ENCODE measurements at regions not wholly inside any gene's neighbourhood (a gene's known extent, or its start where the extent isn't known, plus 50 kb on each side); places are given as distances from the start of the nearest gene placed in this dataset.
"Not testable (repeated sequence)": the region's sequence is repeated elsewhere in the genome, so short reads cannot be mapped to it uniquely, and the experiment has no call there.

DNA sequence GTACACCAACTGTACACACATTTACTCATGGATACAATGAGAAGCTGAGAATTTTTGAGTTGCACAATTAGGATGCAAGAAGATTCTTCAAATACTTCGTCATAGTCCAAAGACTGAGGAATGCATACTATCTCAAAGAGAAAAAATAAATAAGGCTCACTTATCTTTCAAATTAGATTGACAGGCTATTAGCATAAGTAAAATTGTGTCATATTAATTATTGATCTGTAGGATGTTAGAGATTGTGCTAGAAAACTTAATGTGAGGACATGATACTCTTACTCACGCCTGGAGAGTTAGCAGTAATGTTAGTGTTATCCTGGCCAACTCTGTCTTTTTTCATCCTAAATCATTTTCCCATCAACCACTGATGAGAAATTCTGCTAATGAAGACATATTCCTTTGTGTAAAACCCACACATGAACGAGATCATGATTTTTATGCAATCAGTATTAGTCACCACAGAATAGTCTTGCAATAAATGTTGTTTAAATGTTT is 659.0 kb downstream of the LTN1 start:
- DNase-seq = peak; percentile 72

DNA sequence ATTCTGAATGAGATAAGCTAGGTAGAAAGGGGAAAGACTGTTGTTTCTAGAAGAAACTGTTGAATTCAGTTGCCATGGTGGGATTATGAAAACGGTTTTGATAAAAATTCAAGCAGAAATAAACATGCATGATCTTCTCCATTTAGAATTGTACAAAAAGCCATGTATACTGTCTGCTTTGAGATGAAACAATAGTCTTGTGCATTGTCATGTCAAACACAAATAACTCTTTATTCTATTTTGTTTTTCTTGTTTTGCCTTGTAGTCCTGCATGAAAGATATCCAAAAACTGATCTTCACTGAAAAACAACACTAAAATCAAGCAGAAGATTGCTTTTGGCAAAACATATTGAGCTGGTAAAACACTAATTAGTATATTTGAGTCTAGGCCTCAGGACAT is 659.9 kb downstream of the LTN1 start:
- DNase-seq = no peak

GRCh38 chr21:28325618-28326017 is 667.1 kb downstream of the LTN1 start:
- no peak for DNase-seq

GRCh38 chr21:28324690-28325089 is 668.0 kb downstream of the LTN1 start:
- DNase-seq = no peak

- no peak for DNase-seq
These were observed 675.3 kb downstream of the LTN1 start for GRCh38 chr21:28317177-28317950.

- DNase-seq = no peak
These were observed 681.1 kb downstream of the LTN1 start for GRCh38 chr21:28311411-28312190.

GRCh38 chr21:28310711-28311110 is 682.0 kb downstream of the LTN1 start:
- no peak for DNase-seq

DNA sequence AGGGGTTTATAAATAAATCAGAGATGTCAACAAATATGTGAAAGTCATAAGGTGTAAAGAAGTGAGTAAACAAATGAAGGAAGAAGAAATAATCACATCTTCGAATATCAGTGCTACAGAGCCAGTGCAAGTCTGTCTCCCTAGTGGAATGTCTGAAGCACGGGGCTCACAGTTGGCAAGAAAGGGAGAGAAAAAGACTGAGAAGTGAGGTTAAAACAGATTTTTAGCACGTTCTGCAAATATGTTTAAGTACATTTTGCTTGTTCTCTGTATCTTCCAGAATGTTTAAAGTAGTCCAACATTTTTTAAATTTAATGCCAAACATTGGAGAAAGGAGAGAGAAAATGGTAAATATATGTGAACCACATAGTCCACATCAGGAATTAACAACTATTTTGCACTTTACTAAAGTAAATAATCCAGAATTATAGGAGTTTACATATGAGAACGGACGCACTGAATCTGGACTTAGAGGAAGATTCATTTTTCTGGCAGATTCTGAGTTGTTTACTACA is 682.4 kb downstream of the LTN1 start:
- DNase-seq = no peak

- DNase-seq = no peak
These were observed 683.1 kb downstream of the LTN1 start for GRCh38 chr21:28309596-28309995.

- DNase-seq = peak; percentile 25
These were observed 684.2 kb downstream of the LTN1 start for GRCh38 chr21:28308516-28308915.

DNA sequence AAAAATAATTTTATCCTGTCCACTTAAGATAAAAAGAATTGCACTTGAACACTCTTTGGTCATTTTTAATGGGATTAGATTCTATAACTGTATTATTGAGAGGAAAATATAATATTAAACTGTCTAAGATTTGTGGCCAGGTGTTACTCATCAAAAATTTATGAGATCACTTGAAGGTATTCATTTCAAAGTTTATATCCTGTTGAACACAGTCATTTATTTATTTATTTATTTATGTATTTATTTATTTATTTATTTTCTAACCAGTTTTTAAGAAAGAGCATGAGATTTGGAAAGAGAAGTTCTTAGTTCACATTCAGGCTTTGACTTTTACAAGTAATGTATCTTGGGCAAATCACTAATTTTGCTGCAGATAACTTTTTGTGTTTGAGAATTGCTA is 692.7 kb downstream of the LTN1 start:
- no peak for DNase-seq

- peak; percentile 18 for DNase-seq
These were observed 694.4 kb downstream of the LTN1 start for GRCh38 chr21:28298251-28298672.

- peak; percentile 42 for DNase-seq
These were observed 698.6 kb downstream of the LTN1 start for GRCh38 chr21:28294051-28294450.

DNA sequence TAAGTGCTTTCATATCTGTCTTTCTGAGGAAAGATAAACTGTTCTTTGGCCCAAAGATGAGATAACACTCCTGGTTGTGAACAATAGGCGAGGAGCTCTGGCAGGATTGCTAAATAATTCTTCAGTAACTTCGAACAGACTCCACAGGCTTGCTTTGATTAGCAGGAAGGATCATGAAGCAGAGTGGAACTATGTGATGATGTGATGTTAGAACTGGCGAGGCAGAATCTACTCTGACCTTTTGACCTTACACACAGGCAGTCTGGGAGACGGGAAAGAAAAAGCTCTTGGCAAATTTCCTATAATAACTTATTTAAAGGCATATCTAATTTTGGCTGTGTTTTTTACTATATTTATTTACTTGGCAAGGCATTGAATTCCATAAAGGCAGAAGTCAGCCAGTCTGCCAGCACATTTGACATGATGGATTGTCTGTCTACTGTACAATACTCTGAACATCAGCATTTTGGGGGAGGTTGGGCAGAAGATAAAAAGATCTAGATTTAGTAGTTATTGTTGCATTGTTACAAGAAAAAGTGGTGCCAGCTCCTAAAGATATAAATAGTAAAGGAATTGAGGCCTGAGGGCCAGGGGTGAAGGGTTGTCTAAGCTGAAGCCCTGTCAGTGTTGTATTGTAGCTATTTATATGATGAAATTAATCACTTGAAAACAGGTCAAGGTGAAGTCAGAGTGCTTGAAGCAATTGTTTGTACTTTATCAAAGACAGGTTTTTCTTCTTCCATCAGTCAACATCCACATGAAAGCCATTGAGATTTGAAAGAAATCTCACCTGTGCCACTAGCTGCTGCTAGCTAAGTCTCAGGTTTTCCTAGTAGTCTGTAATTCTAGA is 708.8 kb downstream of the LTN1 start:
- DNase-seq = peak; percentile 94

GRCh38 chr21:28282833-28283232 is 709.8 kb downstream of the LTN1 start:
- no peak for DNase-seq

DNA sequence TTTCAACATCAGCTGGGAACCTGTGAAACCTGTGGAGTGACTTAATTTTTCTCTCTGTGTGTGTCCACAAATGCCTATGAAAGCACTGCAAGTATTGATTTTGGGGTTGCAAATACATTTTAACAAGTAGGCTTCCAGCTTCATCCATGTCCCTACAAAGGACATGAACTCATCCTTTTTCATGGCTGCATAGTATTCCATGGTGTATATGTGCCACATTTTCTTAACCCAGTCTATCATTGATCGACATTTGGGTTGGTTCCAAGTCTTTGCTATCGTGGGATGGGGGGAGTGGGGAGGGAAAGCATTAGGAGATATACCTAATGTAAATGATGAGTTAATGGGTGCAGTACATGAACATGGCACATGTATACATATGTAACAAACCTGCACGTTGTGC is 711.3 kb downstream of the LTN1 start:
- not testable (repeated sequence) for DNase-seq

- no peak for DNase-seq
These were observed 712.1 kb downstream of the LTN1 start for GRCh38 chr21:28280611-28281010.

DNA sequence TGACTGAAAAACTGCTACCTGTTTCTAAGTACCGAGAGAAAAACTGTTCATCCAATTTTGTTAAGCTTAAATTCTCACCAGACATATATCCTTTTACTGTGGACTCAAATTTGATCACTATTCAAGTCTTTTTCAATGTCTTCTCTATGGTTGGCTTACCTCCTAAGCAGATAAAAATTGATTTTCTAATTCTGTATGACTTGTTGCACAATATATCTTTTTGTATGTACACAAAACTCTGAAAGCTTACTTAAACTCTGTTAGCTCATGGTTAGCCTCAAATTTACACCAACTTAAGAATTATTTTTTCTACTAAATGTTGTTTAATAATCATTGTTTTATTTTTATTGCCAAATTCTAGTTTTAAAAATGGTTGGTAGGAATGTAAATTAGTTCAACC is 715.4 kb downstream of the LTN1 start:
- DNase-seq = no peak

DNA sequence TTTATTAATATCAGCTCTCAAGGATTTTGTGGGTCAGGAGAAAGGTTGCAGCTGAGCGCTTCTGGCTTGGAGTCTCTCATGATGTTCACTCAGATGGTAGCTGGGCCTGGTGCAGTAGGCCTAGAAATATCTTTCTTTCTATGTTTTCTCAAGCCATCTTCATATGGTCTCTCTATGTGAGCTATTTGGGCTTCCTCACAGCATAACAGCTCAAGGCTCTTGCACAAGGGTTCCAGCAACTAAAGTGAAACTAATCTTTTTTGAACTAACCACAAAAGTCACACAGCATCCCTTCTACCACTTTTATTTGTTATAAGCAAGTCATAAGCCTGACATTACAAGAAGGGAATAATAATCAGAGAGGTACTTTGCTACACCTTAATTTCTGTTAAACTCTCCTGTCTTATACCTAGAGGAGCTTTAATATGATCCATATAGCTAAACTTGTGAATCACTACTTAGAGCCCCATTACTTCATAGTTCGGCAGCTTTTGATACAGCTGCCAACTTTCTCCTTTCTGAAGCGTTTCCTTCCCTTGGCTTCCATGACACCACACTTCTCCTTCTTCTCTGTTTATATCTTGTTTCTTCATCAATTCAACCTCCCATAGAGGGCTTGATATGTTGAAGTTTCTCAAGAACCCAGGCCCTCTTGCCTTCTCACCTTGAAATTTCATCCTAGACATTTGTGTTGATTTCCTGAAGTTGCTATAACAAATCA is 720.2 kb downstream of the LTN1 start:
- no peak for DNase-seq

GRCh38 chr21:28269173-28269572 is 723.5 kb downstream of the LTN1 start:
- DNase-seq = no peak

DNA sequence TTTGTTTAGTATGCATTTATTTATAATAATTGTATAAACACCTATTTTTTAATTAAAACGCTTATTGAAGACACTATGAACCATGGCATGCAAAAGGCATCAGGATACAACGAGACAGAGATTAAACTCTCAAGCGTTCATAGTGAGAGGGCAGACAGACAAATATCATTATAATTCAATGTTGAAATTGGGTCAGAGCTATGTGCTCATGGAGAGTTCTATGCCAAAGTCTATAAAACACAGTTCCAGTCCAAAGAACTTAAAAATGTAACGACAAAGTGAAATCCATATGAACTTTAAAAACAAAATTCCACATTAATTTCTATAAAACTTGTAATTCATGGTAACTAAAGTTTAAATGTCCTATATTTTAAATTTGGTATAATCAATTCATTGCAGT is 724.0 kb downstream of the LTN1 start:
- no peak for DNase-seq

- DNase-seq = no peak
These were observed 725.2 kb downstream of the LTN1 start for GRCh38 chr21:28267449-28267848.

Data from fibroblast of skin of right quadriceps (primary cell).